Activated CD8-positive, alpha-beta memory T cell treated with anti-CD3 and anti-CD28 coated beads, Interleukin-2, amount 50 U/mL, for 4 hours (primary cell): ENCODE measurements at regions not wholly inside any gene's neighbourhood (a gene's known extent, or its start where the extent isn't known, plus 50 kb on each side); places are given as distances from the start of the nearest gene placed in this dataset.

Source experiments
- DNase-seq: peaks from one replicate; pipeline ENCODE4 v3.0.0-alpha.2; 2020

- DNase-seq = no peak
Observed at GRCh38 chr13:77986713-77987112, 68.1 kb upstream of the EDNRB start.

GRCh38 chr13:77985866-77986636 is 67.4 kb upstream of the EDNRB start:
- no peak for DNase-seq

- no peak for DNase-seq
Observed at GRCh38 chr13:77981281-77981881, 62.8 kb upstream of the EDNRB start.

GRCh38 chr13:77980592-77980991 is 62.0 kb upstream of the EDNRB start:
- no peak for DNase-seq

- no peak for DNase-seq
Observed at GRCh38 chr13:77979721-77980385, 61.2 kb upstream of the EDNRB start.

GRCh38 chr13:77975358-77976042 is 56.9 kb upstream of the EDNRB start:
- no peak for DNase-seq

- no peak for DNase-seq
Observed at GRCh38 chr13:77969299-77969698, 50.7 kb upstream of the EDNRB start.
